AML-193 (cell line): ENCODE measurements at regions not wholly inside any gene's neighbourhood (a gene's known extent, or its start where the extent isn't known, plus 50 kb on each side); places are given as distances from the start of the nearest gene placed in this dataset.
"Not testable (repeated sequence)": the region's sequence is repeated elsewhere in the genome, so short reads cannot be mapped to it uniquely, and the experiment has no call there.

Experiments used
- DNase-seq, 2 experiments: peaks; one replicate each; lab custom pipeline; 2025; lab: John Stamatoyannopoulos, UW

DNA sequence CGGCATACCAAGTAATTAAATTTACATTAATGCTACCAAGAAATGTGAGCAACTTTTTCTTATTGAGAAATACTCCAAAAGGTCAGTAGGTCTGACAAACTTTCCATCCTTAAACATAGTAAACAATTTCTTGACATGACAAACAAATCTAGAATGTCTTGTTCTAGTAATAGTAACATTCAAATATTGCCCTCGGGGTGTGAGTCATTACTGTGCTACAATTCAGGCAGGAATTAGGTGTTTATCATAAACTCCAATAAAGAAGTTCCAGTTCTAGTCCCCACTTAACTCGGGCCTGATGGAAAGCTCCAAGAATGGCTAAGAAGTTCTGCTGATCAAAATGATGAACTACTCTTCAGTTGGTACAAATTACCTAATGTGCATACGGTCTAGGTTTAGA lies 235.6 kb upstream of the TUSC1 start:
- DNase-seq, result no peak

DNA sequence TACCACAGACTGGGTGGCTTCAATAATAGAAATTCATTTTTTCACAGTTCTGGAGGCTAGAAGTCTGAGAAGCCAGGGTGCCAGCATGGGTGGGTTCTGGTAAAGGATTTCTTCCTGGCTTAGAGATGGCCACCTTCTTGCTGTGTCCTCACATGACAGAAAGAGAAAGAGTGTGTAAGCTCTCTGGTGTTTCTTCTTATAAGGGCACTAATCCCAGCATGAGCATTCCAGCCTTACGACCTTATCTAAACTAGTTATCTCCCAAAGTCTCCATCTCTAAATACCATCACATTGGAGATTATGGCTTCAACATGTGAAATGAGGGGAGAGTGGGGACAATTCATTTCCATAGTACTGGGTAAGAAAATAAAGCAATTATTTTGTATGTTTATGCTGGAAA lies 226.5 kb upstream of the TUSC1 start:
- DNase-seq, result no peak

DNA sequence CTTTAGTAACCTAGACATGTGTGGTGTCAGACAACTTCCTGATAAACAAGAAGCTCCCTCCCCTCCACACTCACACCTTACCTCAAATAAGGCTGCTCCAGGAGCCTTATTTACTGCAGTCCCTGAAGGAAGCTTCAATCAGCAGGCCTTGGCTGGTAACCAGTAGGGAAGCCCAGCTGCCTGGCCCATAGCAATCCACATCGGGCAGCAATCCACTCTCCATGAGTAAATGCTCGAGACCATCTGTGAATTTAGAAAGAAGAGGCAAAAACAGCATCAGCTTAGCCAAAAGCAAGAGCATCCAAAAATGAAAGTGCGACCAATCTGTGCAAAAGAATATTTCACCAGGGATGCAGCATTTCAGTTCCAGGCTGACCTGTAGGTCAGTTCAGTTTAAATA lies 213.3 kb upstream of the TUSC1 start:
- DNase-seq, result no peak

DNA sequence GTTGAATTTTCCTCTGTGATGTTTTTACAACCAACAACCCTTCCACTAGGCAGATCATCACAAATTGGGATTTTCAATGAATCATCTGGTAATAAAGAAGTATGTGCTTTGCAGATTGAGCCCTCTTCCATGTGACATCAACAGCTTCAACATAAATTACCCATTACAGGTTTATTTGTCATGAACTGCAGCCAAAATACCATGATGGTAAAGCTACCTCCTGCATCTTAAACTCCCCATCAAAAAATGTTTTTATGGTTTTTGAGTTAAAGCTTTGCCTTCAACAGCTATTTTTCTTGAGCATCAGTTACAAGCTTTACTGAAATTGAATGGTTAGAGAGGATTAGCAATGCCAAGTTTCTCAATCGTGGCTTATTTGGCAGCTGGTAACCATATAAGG lies 211.4 kb upstream of the TUSC1 start:
- no peak for DNase-seq

DNA sequence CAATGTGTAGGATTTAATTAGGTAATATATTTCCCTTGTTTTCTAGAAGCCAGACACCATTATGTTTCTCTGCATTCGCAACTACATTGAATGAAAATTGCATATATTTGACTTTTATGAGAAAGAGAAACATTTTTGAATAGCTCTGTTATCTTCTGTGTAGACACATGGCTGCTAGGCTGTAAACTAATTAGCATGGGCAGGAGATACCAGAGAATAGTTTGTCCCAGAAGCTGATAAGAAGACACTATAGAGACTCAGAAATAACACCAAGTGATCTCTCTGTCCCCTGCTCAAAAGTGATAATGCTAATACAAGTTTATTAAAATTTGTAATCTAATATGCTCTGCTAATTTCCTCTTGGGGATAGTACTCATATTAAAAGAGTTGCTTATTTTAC lies 198.0 kb upstream of the TUSC1 start:
- DNase-seq, result no peak

DNA sequence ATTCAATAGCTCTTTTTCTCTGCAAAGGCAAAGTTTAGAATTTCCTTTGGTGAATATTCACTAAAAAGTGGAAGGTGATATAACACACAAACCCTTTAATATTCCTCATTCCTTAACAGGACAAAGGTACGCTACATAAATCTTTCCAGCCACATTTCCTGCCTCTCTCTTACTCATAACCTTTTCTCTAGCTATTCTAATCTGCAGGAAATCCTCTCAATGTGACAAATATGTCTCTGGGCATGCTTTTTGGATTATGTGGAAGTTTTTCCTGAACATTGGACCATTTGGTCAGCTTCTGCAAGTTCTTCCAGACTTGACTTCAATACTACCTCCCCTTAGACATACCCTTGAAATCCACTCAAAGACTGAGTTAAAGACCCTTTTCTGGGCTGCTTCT lies 186.3 kb upstream of the TUSC1 start:
- DNase-seq, result no peak

DNA sequence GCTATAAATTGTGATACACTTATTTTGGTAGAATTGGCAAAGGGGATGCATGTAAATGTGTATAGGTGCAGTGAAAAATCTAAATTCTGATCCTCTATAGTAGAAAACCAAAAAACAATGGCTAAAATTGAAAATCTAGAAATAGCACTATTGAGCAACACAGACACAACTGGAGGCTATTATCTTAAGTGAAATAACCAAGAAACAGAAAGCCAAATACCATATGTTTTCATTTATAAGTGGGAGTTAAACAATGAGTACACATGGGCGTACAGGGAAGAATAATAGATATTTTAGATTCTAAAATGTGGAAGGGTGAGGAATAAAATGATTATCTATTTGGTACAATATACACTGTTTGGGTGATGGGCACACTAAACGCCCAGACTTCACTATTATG lies 183.2 kb upstream of the TUSC1 start:
- no peak for DNase-seq

DNA sequence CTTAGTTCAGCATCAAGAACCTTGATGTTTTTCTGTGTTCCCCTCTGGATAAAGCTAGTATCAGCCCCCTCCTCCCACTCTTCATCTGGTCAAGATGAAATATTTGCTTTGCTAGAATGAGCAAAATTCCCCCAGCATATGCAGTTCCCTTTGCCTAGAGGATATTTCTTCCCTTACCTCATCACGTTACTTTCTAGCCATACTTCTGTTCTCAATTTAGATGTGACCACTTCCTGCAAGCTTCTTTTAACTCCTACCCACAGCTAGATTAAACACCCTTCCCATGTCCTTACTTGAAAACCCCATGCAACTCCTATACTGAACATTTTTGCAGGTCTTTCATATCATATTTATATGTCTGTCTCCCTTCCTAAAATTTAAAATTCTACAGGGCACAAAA lies 178.9 kb upstream of the TUSC1 start:
- DNase-seq, result no peak

DNA sequence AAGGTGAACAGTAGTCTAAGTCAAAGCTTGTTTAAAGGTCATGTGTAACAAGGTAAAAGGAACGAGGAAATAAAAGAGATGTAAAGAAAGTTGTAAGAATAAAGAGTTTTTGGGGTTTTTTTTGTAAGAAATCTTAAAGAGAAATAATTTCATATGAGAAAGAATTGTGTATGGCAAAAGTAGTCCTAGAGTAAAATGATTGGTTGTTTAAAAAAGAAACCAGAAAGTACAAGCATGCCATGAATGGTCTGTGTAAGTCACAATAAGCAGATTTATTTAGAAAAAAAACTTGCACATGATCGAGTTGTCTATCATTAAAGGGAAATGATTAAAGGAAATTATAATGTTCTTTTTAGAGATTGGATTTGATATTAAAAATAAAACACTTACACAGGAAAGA lies 172.6 kb upstream of the TUSC1 start:
- no peak for DNase-seq

DNA sequence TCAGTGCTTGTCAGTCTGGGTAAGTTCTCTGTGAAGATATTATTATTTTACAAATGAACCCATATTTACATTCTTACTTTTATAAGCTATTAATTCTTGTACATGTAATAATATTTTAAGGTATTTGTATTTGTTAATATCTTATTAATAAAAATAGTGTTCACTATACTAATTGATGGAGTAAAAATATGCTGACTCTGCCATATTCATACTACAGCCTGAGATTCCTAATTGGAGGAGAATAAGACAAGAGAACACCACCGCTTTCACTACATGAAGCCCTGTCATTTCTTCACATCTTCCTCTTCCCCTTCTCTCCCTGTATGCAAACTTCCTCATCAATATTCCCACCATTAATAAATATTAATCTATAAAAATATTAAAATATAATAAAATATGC lies 167.6 kb upstream of the TUSC1 start:
- no peak for DNase-seq

DNA sequence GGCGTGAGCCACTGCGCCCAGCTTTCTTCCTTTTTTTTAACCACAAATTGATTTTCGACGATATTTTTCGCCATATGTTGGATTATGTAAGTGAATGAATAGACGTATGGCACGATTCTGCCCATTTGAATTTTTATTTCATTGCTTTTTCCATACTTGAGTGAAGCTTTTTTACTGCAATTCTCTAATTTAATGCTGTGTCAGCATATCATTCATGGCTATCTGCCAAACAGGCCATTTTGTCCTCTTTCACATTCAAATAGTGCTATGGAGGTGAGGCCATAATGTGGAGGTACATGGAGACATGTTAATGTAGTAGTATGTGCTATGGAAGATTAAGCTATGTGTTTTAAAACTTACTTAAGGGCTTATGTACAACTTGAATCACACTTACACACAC lies 152.1 kb upstream of the TUSC1 start:
- DNase-seq, result no peak

DNA sequence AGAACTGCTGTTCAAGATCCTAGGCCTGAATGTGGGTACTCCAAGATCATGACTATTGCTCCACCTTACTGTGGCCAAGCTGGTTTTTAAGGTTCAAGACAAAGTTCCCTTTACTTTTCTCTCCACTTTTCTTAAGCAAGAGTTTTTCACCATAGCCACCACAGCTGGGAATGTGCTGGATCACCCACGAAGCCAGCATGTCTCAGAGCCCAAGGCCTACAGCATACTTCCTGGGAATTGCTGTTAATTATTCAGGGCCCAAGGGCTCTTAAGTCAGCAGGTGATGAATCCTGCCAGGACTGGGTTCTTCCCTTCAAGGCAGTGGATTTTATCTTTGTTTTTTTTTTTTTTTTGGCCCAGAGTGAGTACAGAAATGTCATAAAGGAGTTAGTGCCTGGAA lies 149.4 kb upstream of the TUSC1 start:
- no peak for DNase-seq

DNA sequence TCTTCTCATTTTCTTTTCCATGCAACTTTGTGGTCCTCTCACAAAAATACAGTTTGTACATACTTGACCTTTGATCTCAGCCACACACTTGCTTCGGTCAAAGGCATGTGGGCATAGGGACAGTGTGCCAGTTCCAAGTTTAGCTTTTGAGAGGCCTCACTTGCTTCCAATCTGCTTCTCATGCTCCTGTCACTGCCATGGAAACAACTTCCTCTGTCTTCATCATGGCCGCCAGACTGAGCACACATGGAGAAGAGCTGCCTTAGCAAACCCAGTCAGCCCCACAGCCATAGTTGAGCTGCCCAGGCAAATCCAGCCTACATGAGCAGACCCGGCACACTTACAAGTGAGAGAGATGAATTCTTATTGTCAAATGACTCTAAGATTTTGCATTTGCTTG lies 138.2 kb upstream of the TUSC1 start:
- DNase-seq, result no peak

DNA sequence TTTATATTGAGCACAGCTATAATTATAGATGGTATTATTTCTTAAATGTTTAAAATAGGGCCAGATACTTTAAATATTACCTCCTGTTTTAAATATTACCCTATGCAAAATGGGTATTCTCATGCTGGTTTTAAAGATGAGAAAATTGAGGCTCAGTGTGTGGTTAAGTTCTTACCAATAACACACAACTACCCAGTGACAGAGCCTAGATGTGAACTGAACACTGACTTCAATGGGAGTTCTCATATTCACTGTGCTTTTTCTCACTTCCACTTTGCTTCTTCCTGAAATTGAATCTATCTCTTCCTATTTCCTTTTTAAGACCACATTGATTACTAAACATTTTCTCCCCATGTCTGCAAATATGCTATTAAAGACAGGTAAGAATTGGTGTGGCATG lies 135.8 kb upstream of the TUSC1 start:
- no peak for DNase-seq

DNA sequence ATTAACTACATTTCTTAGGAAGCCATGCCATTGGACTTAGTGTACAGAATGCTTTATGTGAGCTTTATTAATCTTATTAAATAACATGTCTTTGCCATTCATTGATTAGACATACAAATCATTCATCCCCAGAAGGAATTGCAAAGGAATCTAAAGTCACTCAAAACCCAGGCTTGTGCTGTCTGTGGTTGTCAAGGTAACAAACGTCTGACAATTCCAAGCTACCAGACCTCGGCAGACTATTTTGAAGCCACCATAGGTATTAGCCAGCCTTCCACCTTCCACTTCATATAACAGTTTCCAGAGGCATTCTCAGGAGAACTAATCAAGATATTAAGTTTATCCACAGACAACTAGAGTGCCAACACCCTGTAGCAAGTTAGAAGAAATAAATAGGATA lies 135.2 kb upstream of the TUSC1 start:
- DNase-seq, result no peak

DNA sequence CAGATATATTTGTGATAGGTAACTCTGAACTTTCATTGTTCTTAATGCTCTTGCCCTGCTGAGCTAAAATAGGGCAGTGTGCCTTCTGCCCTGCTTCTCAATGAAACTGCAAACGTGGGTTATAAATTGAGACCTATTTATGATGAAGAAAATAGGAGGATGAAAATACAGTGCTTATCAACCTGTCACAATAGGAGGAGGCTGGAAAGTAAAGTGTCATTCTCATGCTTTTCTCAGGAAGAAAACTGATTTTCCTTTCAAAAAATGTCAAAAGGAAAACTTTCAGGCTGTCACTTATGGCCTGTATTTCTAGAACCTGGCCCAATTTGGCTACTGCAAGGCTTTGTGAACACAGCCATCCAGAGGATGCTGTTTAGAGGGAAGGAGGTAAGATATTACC lies 130.3 kb upstream of the TUSC1 start:
- no peak for DNase-seq

DNA sequence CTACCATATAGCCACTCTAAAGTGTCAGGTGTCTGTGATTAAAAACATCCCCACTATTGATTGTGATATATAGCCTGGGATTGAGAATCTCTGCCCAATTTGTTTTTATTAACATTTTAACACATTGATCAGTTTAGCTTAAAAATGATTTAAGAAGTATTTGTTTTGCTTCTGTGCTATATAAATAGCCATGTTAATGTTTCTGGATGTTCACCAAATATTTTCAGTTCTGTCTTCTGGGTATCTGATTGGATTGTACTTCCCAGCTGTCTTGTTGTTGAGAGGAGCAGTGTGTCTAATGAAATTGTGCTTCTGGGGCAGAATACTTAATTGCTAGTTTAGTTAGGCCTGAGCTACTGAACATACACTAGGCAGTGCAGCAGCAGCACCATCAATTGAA lies 126.6 kb upstream of the TUSC1 start:
- DNase-seq, result no peak

DNA sequence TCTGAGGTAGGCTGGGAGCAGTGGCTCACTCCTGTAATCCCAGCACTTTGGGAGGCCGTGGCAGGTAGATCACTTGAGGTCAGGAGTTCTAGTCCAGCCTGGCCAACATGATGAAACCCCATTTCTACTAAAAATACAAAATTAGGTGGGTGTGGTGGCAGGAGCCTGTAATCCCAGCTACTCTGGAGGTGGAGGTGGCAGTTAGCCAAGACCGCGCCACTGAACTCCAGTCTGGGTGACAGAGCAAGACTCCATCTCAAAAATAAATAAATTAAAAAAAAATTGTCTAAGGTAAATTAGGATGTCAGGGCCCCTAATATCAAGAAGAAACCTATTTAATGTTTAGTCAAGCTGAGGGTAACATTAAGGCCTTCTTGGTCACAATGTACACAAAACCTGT lies 123.7 kb upstream of the TUSC1 start:
- DNase-seq, result not testable (repeated sequence)

DNA sequence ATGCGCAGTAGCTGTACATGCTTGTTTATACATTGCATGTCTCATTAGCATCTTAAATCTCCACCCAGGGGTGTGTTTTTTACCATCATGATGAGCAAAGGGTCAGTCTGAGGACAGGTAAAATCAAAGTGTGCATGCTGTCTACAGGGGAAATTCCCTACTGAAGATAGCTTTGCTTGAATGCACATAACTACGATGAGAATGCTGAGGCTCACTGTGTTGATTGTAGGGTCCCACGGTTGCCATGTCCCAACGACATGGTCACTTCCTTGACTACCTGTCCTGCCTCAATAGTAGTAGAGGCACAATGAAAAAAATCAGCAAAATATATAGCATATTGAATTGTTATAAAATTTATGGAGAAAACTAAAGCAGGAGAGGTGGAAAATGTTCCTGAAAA lies 95.6 kb upstream of the TUSC1 start:
- DNase-seq, result no peak

DNA sequence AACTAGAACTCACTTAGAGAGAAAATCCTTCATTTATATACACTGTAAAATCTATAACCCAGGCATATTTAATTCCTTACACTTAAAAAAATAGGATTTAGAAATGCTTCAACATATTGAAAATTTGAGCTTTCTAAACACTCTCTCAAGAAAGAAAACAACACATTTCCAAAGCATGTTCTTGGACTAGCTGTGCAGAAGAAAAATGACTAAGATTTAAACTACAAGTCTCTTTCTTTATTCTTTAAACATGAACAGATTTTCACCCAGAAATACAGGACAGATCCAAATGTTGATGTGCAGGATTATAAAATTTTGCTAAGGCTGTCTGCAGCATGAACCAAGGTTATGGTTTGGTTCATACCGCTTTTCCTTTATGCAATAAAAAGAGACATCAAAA lies 77.7 kb upstream of the TUSC1 start:
- no peak for DNase-seq

DNA sequence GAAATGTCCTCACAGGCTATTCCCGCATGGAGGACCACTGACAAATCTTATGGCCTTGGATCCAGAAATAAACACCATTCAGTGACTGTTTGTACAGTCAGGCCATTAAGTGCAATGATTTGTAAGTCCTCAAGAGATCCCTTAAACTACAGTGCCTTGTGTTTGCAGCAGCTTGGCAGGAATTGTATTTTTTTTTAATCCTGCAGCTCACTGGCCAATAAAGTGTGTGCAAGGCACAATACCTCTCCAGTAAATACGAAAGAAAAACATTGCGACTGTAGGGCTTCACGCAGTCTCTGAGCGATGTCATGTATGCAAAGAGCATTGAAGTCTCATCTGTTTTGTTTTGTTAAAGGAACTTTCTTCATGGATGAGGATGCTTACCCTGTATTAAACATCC lies 74.2 kb upstream of the TUSC1 start:
- DNase-seq, result no peak

DNA sequence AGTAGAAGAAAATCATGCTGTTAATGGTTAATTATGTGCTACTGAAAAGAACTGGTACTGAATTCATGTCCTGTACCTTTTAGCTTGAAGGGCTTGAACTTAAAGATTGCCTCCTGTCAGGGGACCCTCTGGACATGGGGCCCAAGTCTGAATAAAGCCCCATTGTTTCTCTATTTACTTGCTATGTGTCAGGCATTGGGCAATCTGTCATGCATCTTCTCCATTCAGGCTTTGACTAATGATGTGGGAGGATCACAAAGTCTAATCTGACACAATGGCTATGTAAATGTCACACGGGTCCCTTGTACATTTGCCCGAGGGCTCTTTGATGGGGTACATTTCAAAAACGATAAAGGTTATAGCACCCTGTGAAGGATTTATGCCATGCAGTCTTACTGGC lies 64.0 kb upstream of the TUSC1 start:
- DNase-seq, result no peak

DNA sequence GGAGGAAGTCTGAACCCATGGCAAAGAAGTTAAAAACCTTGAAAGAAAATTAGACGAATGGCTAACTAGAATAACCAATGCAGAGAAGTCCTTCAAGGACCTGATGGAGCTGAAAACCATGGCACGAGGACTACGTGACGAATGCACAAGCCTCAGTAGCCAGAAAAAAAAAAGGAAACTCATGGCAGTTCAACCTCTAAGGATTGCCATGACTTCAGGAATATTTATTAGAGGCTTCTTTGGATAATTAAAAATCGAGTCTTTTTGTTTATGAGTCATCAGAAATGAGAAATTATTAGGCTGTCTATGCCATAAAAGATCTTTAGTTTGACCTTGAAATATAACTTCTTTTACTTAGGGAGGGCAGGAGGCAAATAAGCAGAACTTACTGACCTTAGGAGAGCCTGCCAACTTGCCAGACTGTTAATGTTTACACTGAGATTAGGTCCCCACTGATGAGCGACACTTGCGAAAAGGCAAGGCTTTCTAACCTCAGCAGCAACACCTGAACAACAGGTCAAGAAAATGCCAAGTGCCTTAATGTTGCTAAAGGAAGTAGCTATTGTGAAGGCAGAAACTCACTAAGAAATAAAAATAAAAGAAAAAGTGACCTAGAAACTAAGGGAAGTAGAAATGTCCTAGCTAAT lies 55.2 kb upstream of the TUSC1 start:
- no peak for DNase-seq

DNA sequence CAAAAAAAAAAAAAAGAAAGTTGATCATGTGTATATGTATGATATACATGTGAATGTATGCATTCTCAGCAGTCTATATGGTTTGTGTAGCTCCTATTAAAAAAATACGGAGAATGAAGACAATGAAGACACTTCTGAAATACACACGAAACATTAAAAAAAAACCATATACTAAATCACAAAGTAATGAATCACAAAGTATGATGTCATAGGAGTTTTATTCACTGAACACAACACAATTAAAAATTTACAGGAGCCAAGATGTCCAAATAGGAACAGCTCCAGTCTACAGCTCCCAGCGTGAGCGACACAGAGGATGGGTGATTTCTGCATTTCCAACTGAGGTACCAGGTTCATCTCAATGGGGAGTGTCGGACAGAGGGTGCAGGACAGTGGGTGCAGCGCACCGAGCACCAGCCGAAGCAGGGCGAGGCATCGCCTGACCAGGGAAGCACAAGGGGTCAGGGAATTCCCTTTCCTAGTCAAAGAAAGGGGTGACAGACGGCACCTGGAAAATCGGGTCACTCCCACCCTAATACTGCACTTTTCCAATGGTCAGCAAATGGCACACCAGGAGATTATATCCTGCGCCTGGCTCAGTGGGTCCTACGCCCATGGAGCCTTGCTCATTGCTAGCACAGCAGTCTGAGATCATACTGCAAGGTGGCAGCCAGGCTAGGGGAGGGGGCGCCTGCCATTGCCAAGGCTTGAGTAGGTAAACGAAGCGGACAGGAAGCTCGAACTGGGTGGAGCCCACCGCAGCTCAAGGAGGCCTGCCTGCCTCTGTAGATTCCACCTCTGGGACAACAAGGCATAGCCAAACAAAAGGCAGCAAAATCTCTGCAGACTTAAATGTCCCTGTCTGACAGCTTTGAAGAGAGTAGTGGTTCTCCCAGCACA lies 53.9 kb upstream of the TUSC1 start:
- not testable (repeated sequence) for DNase-seq
